NCI-H2196 (cell line): ENCODE measurements at regions not wholly inside any gene's neighbourhood (a gene's known extent, or its start where the extent isn't known, plus 50 kb on each side); places are given as distances from the start of the nearest gene placed in this dataset.
"Not testable (repeated sequence)": the region's sequence is repeated elsewhere in the genome, so short reads cannot be mapped to it uniquely, and the experiment has no call there.

Experiments used
- DNase-seq: peaks from one replicate; lab custom pipeline; 2025; ENCODE audit not compliant: unreplicated experiment; lab: John Stamatoyannopoulos, UW

DNA sequence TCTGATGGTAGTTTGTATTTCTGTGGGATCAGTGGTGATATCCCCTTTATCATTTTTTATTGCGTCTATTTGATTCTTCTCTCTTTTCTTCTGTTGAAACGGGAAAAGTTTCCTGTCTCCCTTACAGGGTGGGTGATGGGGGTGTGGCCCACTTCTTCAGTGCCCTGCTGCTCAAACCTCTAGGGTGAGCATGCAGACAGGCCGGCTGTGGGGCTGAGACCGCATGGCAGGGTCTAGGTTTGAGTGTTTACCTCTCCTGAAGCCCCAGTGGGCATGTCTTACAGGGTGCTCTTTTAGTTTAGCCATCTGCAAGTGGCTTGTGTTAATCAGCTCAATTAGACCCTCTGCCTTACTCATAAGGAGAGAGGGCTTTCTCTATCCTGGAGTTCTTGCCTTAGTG is 450.0 kb upstream of the EPHA3 start:
- no peak for DNase-seq

GRCh38 chr3:88661433-88661824 is 446.0 kb upstream of the EPHA3 start:
- DNase-seq: no peak

DNA sequence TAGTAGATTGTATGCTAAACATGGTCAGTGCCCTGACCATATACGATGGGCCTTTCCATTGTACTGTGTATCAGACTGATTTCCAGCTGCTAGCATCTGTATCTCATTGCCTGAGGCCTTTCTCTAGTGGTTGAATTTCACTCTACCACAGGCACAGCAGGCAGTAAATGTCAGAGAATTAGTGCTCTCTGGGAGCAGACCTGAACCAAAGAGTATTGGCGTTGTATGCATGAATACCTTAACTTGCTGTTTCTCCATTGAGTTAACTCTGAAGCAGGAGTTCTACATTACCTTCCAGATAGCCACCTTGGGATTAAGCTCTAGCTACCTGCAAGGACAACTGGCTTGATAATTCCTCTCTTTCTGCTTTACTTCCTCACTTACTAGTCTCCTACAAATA is 439.2 kb upstream of the EPHA3 start:
- no peak for DNase-seq

- DNase-seq: no peak
Measured at GRCh38 chr3:88671573-88671972, 435.8 kb upstream of the EPHA3 start.

DNA sequence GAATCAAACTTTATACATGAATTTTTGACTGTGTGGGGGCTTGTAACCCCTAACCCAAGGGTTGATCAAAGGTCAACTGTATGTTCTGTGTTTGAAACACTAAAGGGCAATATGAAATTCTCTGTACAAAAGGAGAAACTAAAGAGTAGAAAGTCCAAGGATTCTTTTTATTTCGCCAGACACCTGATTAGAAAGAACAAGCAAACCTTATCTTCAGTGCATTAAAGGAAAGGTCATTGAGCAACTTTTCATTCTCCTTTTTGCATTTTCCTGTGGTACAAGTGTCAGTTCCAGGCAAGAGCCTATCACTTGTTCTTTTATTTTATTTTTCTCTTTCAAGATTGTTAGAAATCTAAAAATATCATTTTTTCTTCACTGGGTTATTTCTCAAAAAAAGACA is 430.1 kb upstream of the EPHA3 start:
- DNase-seq: no peak

DNA sequence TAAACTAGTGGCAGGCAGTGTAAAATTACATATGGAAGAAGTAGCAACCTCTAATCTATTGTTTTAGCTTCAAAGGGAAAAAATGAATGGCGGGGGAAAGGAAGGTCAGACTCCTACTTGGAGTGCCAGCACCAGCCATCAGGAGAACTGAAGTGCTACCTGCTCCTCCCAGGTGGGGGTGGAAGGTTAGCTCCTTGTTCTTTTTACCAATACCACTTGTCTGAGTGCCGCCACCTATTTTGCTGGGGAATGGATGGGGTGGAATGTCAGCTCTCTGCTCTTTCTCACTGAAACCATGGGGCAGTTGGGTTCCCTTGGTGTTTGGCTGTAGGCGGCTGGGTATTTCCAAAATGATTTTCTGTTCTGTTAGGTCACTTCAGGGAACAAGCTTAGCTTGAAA is 428.7 kb upstream of the EPHA3 start:
- DNase-seq: no peak

GRCh38 chr3:88690287-88690686 is 417.1 kb upstream of the EPHA3 start:
- DNase-seq: no peak

GRCh38 chr3:88691081-88691480 is 416.3 kb upstream of the EPHA3 start:
- DNase-seq: no peak

DNA sequence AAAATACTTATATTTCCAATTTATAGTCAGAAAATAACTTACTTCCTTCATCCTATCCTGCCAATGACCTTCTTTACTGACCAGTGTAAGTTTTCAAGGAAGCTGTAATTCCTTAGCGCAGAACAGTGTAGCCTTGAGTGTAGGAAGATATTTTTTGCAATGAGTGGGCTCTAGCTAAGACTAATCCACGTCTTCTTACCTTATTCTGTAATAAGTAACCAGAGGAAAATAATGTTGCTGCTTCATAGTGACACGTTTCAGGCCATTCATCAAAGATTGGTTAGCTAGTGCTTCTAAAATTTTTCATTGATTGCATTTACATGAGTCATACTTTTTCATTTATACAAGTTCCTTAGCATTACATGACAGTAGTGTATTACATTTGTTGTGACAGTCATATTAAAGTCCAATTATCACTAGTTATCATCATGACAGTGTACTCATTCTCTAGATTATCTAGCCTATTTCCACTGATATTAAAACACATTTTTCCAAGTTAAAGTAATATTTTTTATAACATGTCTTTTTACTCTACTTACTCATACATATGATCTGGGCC is 403.8 kb upstream of the EPHA3 start:
- no peak for DNase-seq

GRCh38 chr3:88704338-88704737 is 403.1 kb upstream of the EPHA3 start:
- DNase-seq: no peak

GRCh38 chr3:88707837-88708236 is 399.6 kb upstream of the EPHA3 start:
- DNase-seq: no peak

- no peak for DNase-seq
Measured at GRCh38 chr3:88712552-88712951, 394.9 kb upstream of the EPHA3 start.

- DNase-seq: no peak
Measured at GRCh38 chr3:88713233-88713691, 394.2 kb upstream of the EPHA3 start.

GRCh38 chr3:88725440-88726165 is 381.8 kb upstream of the EPHA3 start:
- DNase-seq: no peak

DNA sequence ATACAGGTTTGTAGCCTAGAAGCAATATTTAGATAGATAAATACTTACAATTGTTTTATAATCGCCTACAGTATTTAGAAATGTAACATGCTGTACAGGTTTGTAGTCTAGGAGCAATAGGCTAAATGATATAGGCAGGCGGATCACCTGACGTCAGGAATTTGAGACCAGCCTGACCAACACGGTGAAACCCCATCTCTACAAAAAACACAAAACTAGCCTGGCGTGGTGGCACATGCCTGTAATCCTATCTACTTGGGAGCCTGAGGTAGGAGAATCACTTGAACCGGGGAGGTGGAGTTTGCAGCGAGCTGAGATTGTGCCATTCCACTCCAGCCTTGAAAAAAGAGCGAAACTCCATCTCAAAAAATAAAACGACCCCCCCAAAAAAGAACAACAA is 375.2 kb upstream of the EPHA3 start:
- no peak for DNase-seq

DNA sequence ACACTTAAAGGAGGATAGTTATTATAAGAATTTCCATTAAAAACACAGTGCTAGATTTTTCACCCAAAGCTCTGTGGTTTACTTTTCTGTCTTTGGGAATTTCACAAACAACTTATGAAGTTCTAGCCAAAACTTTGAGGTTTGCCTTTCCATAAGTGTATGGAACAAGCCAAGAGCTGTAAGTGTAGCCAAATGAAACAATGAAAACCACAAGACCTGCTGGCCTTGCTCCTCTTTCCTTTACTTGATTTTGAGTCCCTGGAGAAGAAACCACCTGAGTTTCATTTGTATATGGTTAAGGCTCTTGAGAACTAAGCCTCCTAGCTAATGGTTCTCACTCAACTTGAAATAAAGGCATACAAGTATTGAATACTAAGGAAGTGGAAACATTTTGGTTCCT is 365.3 kb upstream of the EPHA3 start:
- no peak for DNase-seq

DNA sequence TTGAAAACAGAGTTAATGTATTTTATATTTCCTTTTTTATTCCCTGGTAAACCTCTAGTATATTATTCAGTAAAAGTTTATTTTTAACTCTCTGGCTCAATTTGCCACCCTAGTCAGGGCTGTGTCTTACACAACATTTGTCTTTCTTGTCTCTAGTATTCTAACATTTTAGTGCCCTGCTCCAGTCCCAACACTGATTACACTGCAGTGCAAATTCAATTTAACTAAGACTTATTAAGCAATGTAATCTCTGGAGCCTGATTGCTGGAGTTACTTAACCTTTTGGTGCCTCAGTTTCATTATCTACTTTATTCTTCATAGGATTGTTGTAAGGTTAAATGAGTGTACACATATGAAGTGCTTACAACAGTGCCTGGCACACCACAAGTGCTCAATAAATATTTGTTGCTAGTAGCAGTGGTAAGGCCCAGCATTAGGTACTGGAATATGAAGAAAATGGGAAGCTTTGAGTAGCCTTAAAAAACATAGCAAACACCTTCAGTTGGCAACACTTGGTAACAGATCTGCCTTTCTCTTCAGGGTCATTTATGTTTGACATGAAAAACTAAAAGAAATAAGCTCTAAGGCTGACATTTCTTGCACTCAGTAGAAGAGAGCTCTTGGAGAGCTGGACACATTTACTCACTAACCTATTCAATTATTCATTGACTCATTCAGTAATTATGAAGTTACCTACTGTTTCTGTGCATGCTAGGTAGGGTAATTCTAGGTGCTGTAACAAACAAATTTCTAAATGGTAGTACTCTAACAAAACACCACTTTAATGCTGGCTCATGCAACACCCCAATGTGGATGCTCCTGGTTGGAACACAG is 364.5 kb upstream of the EPHA3 start:
- DNase-seq: no peak

DNA sequence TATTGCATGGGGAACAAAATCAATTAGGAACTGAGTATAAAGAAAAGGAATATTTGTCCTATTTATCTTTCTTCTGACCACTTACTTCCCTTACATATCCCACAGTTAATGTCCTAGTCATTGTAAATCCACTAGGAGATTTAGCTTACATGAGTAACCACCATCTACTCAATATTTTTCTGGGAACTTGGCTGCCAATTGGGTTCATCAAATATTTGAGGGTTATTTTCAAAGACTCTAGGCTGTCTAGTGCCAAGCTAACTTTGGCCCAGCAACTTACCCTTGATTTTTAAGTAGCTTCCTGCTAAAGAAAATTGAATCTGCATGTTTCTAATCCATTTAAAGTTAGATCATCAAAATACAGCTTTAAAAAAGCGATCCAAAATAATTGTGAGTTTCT is 362.5 kb upstream of the EPHA3 start:
- DNase-seq: no peak

- DNase-seq: not testable (repeated sequence)
Measured at GRCh38 chr3:88747145-88747544, 360.3 kb upstream of the EPHA3 start.

DNA sequence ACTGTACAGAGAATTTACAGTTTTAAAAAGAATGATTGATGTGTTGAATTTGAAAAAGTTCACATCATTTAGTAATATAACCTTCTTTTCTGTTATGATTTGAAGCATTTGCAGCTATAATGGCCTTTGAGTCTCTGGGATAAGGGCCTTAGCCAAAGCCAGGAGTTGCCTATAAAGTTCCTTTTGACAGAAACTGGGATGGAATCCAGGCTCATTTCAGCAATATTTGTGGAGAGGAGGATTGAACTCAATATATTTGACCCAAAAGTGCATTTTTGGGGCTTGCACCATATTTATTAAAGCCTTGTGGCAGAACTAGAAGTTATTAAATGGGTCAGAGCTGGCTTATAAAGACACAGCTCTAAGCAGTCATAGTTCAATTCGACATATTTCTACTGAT is 348.7 kb upstream of the EPHA3 start:
- DNase-seq: no peak

- DNase-seq: no peak
Measured at GRCh38 chr3:88767746-88768145, 339.7 kb upstream of the EPHA3 start.

GRCh38 chr3:88773766-88774165 is 333.7 kb upstream of the EPHA3 start:
- no peak for DNase-seq
